GM21786 (cell line): ENCODE measurements at regions not wholly inside any gene's neighbourhood (a gene's known extent, or its start where the extent isn't known, plus 50 kb on each side); places are given as distances from the start of the nearest gene placed in this dataset.

ENCODE experiments used
- ATAC-seq: cut with Tn5 transposase; IDR thresholded peaks from one replicate; pipeline ENCODE4 v1.9.1; 2021; ENCODE audit not compliant: unreplicated experiment

DNA sequence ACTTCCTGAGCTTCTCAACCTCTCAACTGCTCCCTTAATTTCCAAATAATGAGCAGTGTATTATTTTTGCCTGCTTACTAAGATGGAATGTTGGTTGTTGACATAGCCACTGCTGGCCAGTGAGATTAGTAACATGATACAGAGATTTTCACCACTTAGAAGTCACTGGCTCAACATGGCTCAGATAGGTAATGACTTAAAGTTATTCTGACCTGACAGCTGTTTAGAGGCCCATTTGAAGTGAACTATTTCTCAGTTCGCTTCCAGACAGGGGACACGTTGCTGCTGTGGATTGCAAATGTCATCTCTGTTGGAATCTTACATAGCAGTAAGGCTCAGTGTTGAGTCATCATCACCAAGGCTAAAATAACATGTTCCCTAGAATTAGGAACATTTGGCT, 490.2 kb downstream of the TLE4 start:
- ATAC-seq, result no peak

DNA sequence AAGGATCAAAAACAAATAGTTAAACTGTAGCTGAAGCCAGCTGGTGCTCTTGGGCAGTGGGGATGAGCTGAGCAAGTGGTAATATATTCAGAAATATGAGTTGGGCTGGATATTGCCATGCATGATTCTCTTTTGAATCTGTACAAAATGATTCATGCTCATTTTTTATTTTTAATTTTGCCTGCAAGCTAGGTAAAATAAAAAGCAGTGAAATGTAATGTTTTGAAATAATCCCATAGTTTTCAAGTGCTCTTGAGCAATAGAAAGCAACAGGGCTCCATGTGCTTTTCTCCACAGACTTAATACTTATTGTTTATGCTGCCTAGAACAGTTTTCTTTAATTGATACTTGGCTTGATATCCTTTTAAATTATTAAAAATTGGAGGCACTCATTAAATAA, 489.3 kb downstream of the TLE4 start:
- ATAC-seq, result no peak

DNA sequence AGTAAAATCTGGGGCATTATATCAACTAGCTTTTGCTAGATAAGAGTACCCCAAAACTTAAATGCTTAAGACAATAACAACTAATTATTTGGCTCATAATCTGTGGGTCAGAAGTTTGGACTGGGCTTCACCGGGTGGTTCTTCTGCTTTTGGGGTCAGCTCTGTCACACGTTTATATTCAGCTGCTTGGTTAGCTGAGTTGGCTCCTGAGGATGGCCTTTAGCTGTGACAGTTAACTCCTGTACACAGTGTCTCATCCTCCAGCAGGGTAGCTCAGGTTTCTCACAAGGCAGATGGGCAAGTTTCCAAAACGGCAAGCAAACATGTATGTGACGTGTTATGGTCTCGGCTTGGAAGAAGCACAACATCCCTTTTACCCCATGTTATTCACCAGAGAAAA, 488.2 kb downstream of the TLE4 start:
- no peak for ATAC-seq

DNA sequence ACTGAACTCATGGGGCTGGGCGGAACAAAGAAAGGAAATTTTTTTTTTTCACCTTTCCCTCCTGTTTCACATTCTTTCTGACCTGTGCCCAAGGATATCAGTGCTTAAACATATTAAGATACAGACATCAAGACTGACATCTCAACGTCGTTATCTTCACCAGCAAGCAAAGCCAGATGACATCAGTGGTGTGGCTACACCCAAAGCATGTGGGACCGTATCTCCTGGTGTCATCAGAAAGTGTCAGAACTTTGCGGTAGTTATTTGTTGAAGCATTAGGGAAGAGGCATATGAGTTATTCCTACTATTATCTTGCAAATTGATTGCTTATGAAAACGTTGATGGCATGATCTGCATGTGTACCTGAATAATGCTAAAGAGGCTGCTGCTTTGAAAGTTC, 487.4 kb downstream of the TLE4 start:
- no peak for ATAC-seq

DNA sequence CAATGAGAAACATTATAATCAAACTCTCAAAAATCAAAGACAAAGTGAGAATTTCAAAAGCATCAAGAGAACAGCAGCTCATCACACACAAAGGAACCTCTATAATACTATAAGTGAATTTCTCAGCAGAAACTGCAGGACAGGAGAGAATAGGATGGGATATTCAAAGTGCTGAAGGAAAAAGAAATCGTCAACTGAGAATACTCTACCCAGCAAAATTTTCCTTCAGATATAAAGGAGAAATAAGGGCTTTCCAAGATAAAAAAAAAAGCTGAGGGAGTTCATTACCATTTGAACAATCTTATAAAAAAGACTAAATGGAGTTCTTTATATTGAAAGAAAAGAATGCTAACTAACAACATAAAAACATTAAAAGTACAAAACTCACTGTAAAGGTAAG, 481.1 kb downstream of the TLE4 start:
- no peak for ATAC-seq

DNA sequence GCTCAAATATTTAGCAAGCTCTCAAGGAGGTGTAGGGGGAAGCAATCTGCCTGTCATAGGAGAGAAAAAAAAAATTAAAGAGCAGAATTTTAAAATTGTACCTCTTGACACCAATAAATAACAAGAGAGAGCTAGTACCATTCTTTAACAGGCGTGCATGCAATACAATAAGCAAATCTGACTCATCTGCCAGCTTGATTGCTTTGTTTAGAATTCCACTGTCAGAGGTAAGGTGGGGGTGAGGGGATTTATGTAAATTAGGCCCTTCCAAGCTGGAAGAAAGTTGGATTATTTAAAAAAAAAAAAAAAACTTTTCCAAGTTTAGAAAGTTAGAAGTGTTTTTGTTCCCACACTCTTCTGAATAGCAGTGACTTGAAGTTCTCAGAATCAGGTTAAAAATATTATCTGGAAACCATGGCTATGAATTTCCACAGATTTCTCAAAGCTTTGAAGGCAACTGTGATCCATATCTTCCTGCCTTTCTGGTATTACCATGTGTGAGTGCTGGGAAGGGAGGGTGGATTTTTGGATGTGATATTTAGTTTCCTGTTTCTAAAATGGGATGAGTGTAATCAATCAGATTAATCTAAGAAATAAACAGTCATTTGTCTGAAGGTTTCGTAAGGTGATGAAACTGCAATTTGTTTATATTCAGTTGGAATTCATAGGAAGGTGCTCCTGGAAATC, 477.5 kb downstream of the TLE4 start:
- ATAC-seq, result no peak

DNA sequence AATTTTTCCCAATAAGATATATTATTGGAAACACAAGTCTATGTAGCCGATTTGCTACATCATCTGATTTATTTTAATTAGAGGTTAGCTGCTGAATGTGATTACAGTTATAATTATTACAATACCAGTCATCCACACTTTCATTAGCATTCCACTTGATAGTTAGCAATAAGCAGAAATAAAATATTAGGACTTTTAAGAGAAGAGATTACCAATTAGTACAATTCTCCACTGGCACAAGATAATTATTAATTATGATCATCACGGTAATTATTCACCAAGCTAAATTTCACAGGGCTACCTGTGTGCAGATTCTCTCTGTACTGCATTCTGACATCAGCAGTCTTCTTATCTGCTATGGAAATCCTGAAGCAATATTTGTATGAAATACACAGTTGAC, 474.7 kb downstream of the TLE4 start:
- ATAC-seq, result no peak

DNA sequence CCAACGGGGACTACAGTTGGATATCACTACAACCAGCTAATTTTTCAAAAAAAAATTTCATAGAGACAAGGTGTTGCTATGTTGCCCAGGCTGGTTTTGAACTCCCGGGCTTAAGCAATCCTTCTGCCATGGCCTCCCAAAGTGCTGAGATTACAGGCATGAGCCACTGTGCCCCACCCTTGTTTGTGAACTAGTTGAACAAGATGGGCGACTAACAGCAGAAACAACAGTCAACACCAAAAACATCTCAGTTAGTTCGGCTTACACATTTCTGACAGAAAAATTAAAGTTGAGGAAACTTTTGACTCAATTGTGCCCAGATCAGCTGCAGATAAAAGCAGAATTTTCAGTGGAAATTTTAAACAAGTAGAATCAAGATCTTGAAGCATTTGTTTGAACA, 470.1 kb downstream of the TLE4 start:
- no peak for ATAC-seq

DNA sequence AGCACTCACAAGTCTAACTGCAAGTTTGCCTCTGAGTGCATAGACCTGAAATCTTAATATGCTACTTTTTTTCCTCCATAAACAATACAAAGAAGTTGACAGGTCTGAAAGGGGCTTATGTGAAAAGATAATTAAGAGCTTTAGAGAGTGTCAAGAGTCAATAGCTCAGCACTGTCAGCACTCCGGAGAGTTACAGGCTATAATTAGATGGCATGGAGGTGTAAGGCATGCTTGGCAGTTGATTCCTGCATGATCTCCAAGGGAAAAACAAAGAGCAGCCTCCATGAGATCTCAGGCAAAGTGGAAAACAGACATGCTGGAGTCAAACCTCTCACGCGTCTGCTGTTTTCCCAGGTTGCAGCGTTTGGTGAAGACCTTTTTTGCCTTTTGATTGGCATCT, 468.7 kb downstream of the TLE4 start:
- no peak for ATAC-seq

DNA sequence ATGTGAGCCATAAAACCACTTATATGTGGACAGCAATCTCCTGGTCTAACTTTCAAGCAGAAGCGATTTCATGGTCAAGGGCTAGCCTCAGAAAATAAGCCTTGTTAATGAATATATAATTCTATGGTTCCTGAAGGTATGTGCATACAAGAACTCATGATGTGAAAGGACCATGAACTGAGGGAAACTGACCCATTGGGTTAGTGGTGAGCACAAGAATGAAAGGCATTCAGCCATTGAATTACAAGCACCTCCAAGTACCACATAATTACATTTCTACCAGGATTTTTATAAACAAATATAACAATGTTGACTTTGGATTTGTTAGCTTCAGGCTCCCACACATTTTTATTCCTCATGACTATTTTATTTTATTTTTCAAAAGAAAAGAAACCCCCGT, 459.0 kb downstream of the TLE4 start:
- no peak for ATAC-seq

DNA sequence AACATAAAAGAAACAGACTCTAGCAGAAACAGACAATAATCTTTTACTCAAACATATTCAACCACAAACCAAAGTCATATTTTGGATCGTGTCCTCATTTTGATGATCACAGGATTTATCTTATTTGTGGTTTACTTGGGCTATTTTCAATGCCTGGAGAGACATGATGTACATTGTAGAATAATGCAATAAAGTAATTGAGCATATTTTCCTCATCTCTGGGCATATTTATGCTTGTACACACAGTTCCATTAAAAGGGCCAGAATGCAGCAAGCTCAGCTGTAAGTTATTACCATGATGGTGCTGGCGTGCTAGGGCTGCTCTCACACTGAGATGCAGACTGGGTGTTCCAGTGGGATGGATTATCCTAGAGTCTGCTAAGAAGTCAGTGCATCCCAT, 456.7 kb downstream of the TLE4 start:
- ATAC-seq, result no peak

DNA sequence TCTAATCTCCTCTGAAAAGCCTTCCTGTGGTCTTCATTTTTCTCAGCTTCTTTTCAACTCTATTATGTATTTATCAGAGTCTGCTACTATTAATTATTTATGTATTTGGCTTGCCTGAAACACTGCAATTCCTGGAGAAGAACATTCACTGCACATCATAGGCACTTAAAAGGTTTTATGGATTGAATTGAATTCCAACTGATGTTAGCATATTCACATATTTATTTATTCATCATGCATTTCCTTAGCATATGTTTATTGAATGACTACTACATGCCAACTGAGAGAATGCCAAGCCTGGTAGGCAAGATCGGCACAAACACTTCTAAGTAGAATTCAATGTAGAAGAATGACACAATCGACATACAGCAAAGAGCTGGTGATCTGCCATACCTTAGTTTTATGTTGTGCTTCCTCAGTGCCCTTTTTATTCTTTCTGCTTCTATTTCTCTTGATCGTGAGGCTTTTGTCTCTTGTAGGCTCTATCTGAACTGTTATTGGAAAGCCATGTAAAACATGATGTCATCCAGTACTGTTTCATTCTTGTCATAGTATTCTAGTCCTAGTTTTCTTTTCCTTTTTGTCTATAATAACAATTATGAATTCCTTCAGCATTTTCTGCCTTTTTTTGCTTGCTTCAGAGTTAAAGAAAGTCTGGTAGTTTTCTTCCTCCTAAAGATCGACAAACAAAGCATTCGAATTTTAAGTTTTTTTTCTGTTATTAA, 454.2 kb downstream of the TLE4 start:
- no peak for ATAC-seq

DNA sequence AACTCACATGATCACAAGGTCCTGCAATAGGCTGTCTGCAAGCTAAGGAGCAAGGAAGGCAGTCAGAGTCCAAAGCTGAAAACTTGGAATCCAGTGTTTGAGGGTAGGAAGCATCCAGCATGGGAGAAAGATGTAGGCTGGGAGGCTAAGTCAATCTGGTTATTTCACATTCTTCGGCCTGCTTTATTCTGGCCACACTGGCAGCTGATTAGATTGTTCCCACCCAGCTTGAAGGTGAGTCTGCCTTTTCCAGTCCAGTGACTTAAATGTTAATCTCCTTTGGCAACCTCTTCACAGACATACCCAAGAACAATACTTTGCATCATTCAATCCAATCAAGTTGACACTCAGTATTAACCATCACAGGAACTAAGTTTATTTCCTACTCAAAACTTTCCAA, 453.4 kb downstream of the TLE4 start:
- ATAC-seq, result no peak

DNA sequence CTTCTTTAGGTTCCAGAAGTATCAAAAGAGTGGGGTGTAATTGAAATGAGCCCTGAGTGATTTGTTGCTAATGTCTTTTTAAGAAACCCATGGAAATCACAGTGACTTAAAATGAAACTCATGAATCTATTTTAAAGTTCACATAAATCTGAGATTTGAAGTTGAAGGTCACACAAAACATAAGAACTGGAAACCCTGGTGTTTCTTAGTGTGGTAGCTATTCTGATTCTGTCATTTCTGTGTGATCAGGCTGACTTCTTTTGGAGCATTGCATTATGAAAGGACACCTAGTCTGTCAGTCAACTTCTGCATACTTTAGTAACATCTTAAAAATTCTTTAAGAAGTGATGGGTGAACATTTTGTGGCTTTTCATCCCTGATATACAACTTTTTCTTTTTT, 448.8 kb downstream of the TLE4 start:
- no peak for ATAC-seq

DNA sequence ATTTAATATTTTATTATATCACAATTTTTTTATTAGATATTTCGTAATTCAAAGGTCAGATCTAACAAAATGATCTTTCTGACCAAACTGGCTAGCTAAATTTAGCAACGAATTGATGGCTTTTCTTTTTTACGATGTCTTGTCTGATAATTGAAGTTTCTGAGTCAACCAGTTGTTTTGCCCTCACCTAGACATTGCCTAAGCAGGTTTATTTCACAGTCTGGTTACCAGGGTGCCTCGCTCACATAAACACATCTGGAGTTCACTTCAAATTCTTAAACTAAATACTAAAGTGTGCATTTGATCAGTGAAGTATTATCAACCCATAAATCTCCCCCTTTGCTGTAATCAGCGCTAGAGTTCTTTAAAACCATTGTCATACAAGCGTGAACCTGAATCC, 448.3 kb downstream of the TLE4 start:
- no peak for ATAC-seq

DNA sequence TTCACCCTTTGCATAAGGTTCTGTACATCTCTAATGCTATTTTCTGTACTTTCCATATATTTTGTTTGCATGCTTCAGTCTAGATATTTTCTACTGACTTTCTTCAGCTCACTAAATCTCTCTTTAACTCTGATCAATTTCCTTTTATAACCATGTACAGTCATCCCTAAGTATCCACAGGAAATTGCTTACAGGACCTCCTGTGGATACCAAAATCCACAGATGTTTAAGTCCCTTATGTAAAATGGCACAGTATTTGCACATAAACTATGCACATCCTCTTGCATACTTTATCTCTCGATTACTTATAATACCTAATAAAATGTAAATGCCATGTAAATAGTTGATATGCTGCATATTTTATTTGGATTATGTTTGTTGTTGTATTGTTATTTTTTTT, 442.1 kb downstream of the TLE4 start:
- ATAC-seq, result no peak

DNA sequence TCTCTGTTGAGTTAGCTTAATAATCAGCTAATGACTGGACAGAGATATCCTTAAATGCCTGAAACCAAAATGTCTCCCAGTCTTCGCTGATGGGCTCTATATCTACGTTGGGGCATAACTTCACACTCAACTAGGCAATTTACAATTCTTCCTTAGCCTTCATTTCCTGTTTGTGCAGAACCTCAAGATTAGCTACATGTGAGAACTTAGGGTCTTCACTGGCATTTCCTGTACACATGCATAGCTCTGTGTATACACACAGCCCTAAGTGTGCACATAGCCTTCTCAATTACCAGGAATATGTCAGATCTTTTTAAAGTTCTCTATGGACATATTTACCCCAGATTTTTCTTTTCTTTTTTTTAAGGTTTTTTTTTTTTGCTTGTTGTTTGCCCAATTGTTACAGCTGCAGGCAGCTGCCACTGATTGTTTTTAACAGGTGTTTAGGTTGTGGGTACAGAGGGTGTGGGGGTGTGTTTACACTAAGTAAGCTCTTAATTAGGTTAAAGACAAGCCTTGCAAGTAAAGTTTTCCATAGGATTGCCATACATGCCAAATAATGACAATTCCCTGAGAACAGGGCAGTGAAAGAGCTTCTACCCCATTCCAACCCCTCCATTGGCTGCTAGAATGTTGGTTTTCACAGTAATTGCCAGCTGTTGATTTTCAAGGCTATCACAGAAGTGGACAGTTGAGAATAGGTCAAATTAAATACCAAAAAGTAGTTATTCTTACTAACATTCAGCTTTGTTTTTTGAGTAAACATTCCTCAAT, 441.0 kb downstream of the TLE4 start:
- ATAC-seq, result no peak

DNA sequence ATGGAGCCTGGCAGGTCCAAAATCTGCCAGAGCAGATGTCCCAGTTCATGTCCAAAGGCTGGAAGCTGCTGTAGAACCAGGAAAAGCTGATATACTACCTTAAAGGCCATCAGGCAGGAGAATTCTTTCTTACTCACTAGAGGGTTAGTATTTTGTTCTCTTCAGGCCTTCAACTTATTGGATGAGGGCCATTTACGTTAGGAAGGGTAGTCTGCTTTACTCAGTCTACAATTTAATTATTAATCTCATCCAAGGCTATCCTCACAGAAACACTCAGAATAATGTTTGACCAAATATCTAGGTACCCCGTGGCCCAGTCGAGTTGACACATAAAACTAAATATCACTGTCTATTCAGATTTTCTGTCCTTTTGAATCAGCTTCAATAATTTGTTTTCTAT, 437.4 kb downstream of the TLE4 start:
- no peak for ATAC-seq

DNA sequence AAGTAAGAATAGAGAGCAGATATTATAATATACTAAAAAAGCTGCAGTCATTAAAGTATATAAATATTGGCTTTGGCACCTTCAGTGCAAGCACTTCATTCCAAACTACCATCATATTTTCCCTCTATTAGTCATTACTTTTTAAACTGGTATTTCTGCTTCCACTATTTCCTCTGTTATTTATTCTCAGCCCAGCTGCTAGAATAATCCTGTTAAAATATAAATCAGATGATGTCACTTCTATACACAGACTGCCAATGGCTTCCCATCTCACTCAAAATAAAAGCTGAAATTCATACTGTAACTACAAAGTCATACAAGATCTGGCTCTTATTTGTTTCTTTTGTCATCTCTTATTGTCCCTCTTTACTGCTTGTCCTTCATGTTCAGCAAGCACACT, 432.9 kb downstream of the TLE4 start:
- no peak for ATAC-seq

DNA sequence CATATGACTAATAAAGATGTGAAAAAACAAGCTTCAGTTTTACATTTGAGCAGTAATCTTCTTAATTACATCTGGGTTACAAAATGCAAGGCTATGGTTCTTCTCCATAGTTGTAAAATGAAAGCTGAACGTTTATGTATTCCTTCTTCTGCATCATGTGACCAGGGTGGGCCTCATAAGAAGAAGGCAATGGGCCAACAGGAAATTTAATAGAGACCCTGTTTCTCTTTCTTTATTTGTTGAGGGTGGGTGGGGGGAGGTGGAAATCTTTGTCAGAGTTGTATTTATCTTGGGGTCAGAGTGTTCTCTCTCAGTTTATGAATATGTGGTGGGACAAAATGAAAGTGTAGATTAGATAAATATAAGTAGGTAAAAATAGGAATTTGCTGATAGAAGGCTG, 418.8 kb downstream of the TLE4 start:
- no peak for ATAC-seq

DNA sequence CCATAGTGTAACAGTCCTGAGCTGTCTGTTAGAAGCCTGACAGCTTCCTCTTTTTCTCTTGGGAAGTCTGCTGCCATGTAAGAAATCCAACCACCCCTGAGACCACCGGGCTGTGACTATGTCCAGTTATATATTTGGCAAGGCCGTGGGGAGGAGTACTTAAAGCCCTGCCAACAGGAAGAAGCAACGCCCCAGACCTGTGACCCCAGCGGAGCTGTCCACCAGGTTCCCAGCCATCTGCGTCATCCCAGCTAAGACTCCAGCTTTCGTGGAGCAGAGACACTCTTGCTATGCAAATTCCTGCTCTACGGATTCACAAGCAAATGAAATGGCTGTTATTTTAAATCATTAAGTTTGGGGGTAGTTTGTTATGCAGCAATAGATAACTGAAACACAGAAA, 417.3 kb downstream of the TLE4 start:
- ATAC-seq, result no peak

DNA sequence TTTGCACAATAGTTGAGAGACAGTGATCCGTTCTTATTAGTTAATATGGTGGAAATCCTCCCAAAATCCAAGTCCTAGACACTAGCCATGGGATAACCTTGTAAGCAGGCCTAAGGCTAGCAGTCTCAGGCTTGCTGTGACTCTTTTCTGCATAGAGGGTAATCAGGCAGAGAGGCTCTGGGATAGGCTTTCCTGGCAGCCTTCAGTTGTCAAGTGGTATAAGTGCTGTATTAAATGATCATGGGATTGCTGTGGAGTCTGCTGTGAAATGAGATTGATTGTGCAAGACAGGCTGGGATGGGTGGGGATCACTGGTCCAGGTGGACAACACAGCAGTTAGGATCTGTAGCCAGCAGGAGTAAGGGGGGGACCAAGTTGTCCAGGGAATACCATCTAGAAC, 416.4 kb downstream of the TLE4 start:
- no peak for ATAC-seq
